Ascending aorta (tissue), 2 donors: ENCODE measurements at regions not wholly inside any gene's neighbourhood (a gene's known extent, or its start where the extent isn't known, plus 50 kb on each side); places are given as distances from the start of the nearest gene placed in this dataset.

Experiments used
- DNase-seq, 2 donors: peaks; one replicate each; pipeline ENCODE4 v3.0.0-alpha.2; 2019; ENCODE audit warnings: low spot score in 2 of 2
- H3K27ac ChIP-seq, 2 donors: fragments of 200-600 bp; sonication (generic); one replicate each; pipeline ENCODE4 v1.5.1; 2016 to 2017; ENCODE audit warnings: mild to moderate bottlenecking in 1 of 2
- H3K27me3 ChIP-seq: fragments of 200-600 bp; sonication (generic); one replicate; pipeline ENCODE4 v1.5.1; 2017
- H3K36me3 ChIP-seq, 2 donors: fragments of 200-600 bp; sonication (generic); one replicate each; pipeline ENCODE4 v1.5.1; 2016
- H3K4me1 ChIP-seq, 2 donors: fragments of 200-600 bp; sonication (generic); one replicate each; pipeline ENCODE4 v1.5.1; 2016 to 2017; ENCODE audit warnings: mild to moderate bottlenecking in 1 of 2
- H3K4me3 ChIP-seq, 2 donors: fragments of 200-600 bp; sonication (generic); one replicate each; pipeline ENCODE4 v1.5.1; 2016 to 2017; ENCODE audit warnings: mild to moderate bottlenecking in 1 of 2
- H3K9me3 ChIP-seq, 2 donors: fragments of 200-600 bp; sonication (generic); one replicate each; pipeline ENCODE4 v1.5.1; 2016
- CTCF ChIP-seq, 3 experiments: fragments of 200-600 bp in 2 of 3; fragments of 450-650 bp in 1 of 3; sonication (generic) in 2 of 3; IDR thresholded peaks; one replicate each; pipeline ENCODE4 v1.5.1; 2016 to 2019; ENCODE audit warnings: antibody characterized with exemption in 3 of 3, mild to moderate bottlenecking in 1 of 3, moderate library complexity in 1 of 3
- intact Hi-C: fragments of 100-400 bp; cut with DNase I; formaldehyde crosslinking; loops from one replicate; pipeline ENCODE4 v1.15.1; 2023

- no peak for TF ChIP-seq CTCF (IDR thresholded peaks at IDR 0.05)
- H3K4me1 ChIP-seq, result no peaks in the 10 kb centered on the region
- intact Hi-C loops, result no loop called here
- no peaks in the 10 kb centered on the region for H3K9me3 ChIP-seq
- no peak for DNase-seq
- no peaks in the 10 kb centered on the region for H3K36me3 ChIP-seq
- no peaks in the 10 kb centered on the region for H3K27me3 ChIP-seq
- H3K27ac ChIP-seq, result no peak overlapping the region
- no peak overlapping the region for H3K4me3 ChIP-seq
Observed at GRCh38 chr7:51797371-51797770, 480.8 kb upstream of the COBL start.

- Histone ChIP-seq H3K4me3 (no peak overlapping the region), H3K9me3 (no peaks in the 10 kb centered on the region), H3K27me3 (no peaks in the 10 kb centered on the region), H3K27ac (no peak overlapping the region), H3K36me3 (no peaks in the 10 kb centered on the region), H3K4me1 (no peaks in the 10 kb centered on the region)
- intact Hi-C loops, result no loop called here
- TF ChIP-seq CTCF (IDR thresholded peaks at IDR 0.05), result no peak
- no peak for DNase-seq
Observed at GRCh38 chr7:51792796-51793195, 476.2 kb upstream of the COBL start.

GRCh38 chr7:51789489-51789888 is 472.9 kb upstream of the COBL start:
- H3K27me3 ChIP-seq, result no peaks in the 10 kb centered on the region
- H3K9me3 ChIP-seq, result no peaks in the 10 kb centered on the region
- no peaks in the 10 kb centered on the region for H3K36me3 ChIP-seq
- no peak for DNase-seq
- intact Hi-C loops, result no loop called here
- H3K4me1 ChIP-seq, result no peaks in the 10 kb centered on the region
- H3K27ac ChIP-seq, result no peak overlapping the region
- no peak overlapping the region for H3K4me3 ChIP-seq
- TF ChIP-seq CTCF (IDR thresholded peaks at IDR 0.05), result no peak

- no peak for DNase-seq
- Histone ChIP-seq H3K36me3 (no peaks in the 10 kb centered on the region), H3K4me1 (no peaks in the 10 kb centered on the region), H3K27ac (no peak overlapping the region), H3K9me3 (no peaks in the 10 kb centered on the region), H3K4me3 (no peak overlapping the region), H3K27me3 (no peaks in the 10 kb centered on the region)
- TF ChIP-seq CTCF (IDR thresholded peaks at IDR 0.05), result no peak
- intact Hi-C loops, result no loop called here
Observed at GRCh38 chr7:51786284-51786683, 469.7 kb upstream of the COBL start.

- H3K9me3 ChIP-seq, result no peaks in the 10 kb centered on the region
- no peak for TF ChIP-seq CTCF (IDR thresholded peaks at IDR 0.05)
- H3K4me1 ChIP-seq, result no peaks in the 10 kb centered on the region
- H3K4me3 ChIP-seq, result no peak overlapping the region
- DNase-seq, result no peak
- H3K27ac ChIP-seq, result no peak overlapping the region
- H3K27me3 ChIP-seq, result no peaks in the 10 kb centered on the region
- no peaks in the 10 kb centered on the region for H3K36me3 ChIP-seq
- intact Hi-C loops, result no loop called here
Observed at GRCh38 chr7:51785876-51786275, 469.3 kb upstream of the COBL start.

GRCh38 chr7:51785171-51785570 is 468.6 kb upstream of the COBL start:
- Histone ChIP-seq H3K4me3 (no peak overlapping the region), H3K9me3 (no peaks in the 10 kb centered on the region), H3K27ac (no peak overlapping the region), H3K4me1 (no peaks in the 10 kb centered on the region), H3K27me3 (no peaks in the 10 kb centered on the region), H3K36me3 (no peaks in the 10 kb centered on the region)
- no peak for DNase-seq
- no peak for TF ChIP-seq CTCF (IDR thresholded peaks at IDR 0.05)
- intact Hi-C loops, result no loop called here
